Tibial artery (tissue), 4 donors: ENCODE measurements at regions not wholly inside any gene's neighbourhood (a gene's known extent, or its start where the extent isn't known, plus 50 kb on each side); places are given as distances from the start of the nearest gene placed in this dataset.

Experiments used
- DNase-seq, 2 donors: peaks; one replicate each; pipeline ENCODE4 v3.0.0-alpha.2; 2019
- H3K27ac ChIP-seq, 2 donors: fragments of 200-600 bp; sonication (generic) in 1 of 2; 1 replicate in 1 of 2; 2 replicates in 1 of 2; pipeline ENCODE4 v1.5.1; 2018 to 2019; ENCODE audit warnings: mild to moderate bottlenecking in 1 of 2
- H3K27me3 ChIP-seq, 2 donors: fragments of 200-600 bp; sonication (generic) in 1 of 2; one replicate each; pipeline versions ENCODE4 v1.5.1 to v1.6.0; 2016 to 2019
- H3K36me3 ChIP-seq, 3 donors: fragments of 200-600 bp; sonication (generic) in 2 of 3; one replicate each; pipeline ENCODE4 v1.5.1; 2016 to 2019; ENCODE audit warnings: mild to moderate bottlenecking in 2 of 3
- H3K4me1 ChIP-seq, 4 donors: fragments of 200-600 bp; sonication (generic) in 2 of 4; 1 replicate in 3 of 4; 2 replicates in 1 of 4; pipeline ENCODE4 v1.5.1; 2016 to 2019
- H3K4me3 ChIP-seq, 2 donors: fragments of 200-600 bp; sonication (generic) in 1 of 2; 1 replicate in 1 of 2; 2 replicates in 1 of 2; pipeline ENCODE4 v1.5.1; 2018 to 2019; ENCODE audit warnings: mild to moderate bottlenecking in 2 of 2
- H3K9me3 ChIP-seq, 3 donors: fragments of 200-600 bp; sonication (generic) in 1 of 3; one replicate each; pipeline ENCODE4 v1.5.1; 2016 to 2019
- intact Hi-C: fragments of 100-400 bp; cut with DNase I; formaldehyde crosslinking; loops from one replicate; pipeline ENCODE4 v1.15.0; 2023; ENCODE audit warnings: low total_unique reads
- TF ChIP-seq, protein P1 (sequence below), 2 experiments: fragments of 200-600 bp in 1 of 2; fragments of 450-650 bp in 1 of 2; IDR thresholded peaks; one replicate each; pipeline ENCODE4 v1.5.1; 2017 to 2019; ENCODE audit warnings: antibody characterized with exemption in 2 of 2, mild to moderate bottlenecking in 1 of 2, moderate library complexity in 1 of 2

DNA sequence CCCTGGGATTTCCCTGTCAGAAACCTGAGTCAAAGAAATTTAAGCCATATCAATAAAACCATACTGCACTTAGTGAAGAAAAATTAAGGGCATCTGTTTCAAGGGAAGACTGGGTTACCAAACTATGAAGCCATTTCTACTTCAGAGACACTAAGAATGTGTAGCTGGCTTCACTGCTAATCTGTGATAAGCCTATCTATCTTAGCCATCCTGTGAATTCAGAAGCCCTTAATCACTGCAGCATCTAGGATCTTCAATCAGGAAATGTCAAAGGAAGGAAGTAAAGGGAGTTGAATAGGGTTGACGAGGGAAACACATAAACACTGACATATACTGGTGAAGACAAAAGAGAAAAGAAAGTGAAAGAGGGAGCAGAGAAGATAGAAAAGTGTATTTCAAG is 777.6 kb upstream of the DIAPH2 start:
- Histone ChIP-seq H3K9me3 (no peaks in the 10 kb centered on the region), H3K27ac (no peak overlapping the region), H3K27me3 (no peaks in the 10 kb centered on the region), H3K4me3 (no peak overlapping the region), H3K36me3 (no peaks in the 10 kb centered on the region), H3K4me1 (no peaks in the 10 kb centered on the region)
- TF ChIP-seq, protein P1, sequence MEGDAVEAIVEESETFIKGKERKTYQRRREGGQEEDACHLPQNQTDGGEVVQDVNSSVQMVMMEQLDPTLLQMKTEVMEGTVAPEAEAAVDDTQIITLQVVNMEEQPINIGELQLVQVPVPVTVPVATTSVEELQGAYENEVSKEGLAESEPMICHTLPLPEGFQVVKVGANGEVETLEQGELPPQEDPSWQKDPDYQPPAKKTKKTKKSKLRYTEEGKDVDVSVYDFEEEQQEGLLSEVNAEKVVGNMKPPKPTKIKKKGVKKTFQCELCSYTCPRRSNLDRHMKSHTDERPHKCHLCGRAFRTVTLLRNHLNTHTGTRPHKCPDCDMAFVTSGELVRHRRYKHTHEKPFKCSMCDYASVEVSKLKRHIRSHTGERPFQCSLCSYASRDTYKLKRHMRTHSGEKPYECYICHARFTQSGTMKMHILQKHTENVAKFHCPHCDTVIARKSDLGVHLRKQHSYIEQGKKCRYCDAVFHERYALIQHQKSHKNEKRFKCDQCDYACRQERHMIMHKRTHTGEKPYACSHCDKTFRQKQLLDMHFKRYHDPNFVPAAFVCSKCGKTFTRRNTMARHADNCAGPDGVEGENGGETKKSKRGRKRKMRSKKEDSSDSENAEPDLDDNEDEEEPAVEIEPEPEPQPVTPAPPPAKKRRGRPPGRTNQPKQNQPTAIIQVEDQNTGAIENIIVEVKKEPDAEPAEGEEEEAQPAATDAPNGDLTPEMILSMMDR (IDR thresholded peaks at IDR 0.05), result no peak
- no peak for DNase-seq
- intact Hi-C loops, result no loop called here

DNA sequence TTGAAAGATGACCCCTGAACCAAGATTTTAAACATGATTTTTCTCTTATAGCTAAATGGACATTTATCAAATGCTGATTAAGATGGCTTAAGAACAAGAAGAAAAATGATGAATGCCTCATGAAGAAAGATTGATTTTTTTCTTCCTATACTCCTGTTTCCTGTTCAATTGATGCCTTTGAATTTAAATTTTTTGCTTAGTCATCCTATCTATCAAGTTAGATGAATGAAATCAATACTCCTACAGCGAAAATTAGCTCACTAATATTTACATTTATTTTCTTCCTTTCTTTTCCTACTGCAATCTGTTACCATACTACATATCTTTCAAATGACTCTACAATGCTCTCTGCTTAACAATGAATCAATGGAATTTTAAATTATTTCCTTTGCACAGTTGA is 773.6 kb upstream of the DIAPH2 start:
- Histone ChIP-seq H3K9me3 (no peaks in the 10 kb centered on the region), H3K4me1 (no peaks in the 10 kb centered on the region), H3K36me3 (no peaks in the 10 kb centered on the region), H3K27me3 (no peaks in the 10 kb centered on the region), H3K27ac (no peak overlapping the region), H3K4me3 (no peak overlapping the region)
- no peak for DNase-seq
- intact Hi-C loops, result no loop called here
- TF ChIP-seq, protein P1 (IDR thresholded peaks at IDR 0.05), result no peak

DNA sequence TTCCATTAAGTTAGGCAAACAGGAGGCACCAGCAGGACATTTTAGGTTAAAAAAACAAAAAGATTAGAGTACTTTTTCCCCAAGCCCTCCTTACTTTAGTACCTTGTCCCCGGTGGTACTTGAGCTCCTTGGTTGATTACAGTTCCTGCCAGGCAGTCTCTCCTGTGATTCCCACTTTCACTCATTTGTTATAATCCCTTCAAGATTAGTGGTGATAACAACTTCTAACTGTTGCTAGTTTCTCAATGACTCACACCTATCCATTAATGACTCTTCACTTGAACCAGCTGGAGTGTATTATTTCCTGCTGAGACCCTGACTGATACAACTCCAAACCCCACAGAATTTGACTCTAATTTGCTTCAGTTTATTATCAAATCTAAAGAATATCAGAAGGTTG is 765.0 kb upstream of the DIAPH2 start:
- Histone ChIP-seq H3K4me1 (no peaks in the 10 kb centered on the region), H3K9me3 (no peaks in the 10 kb centered on the region), H3K4me3 (no peak overlapping the region), H3K36me3 (no peaks in the 10 kb centered on the region), H3K27me3 (no peaks in the 10 kb centered on the region), H3K27ac (no peak overlapping the region)
- DNase-seq, result no peak
- TF ChIP-seq, protein P1 (IDR thresholded peaks at IDR 0.05), result no peak
- intact Hi-C loops, result no loop called here

DNA sequence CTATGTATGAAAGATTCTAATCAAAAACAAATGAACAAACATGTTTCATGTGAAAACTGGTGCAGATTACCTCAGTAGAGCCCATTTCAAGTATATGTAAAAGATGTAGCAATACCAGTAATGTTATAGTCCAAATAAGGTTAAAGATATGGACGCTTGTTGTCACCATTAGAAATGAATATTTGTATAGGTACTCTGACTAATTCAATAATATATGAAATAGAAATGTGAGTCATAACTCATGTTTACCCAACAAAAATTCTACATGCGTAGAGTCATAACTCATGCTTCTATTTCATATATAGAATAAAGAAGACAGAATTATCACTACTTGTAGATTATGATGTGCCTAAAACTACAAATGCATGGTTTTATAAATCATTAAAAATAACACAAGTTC is 739.1 kb upstream of the DIAPH2 start:
- intact Hi-C loops, result no loop called here
- TF ChIP-seq, protein P1 (IDR thresholded peaks at IDR 0.05), result no peak
- H3K27ac ChIP-seq, result no peak overlapping the region
- H3K36me3 ChIP-seq, result no peaks in the 10 kb centered on the region
- DNase-seq, result no peak
- H3K9me3 ChIP-seq, result no peaks in the 10 kb centered on the region
- no peaks in the 10 kb centered on the region for H3K4me1 ChIP-seq
- H3K4me3 ChIP-seq, result no peak overlapping the region
- H3K27me3 ChIP-seq, result no peaks in the 10 kb centered on the region

DNA sequence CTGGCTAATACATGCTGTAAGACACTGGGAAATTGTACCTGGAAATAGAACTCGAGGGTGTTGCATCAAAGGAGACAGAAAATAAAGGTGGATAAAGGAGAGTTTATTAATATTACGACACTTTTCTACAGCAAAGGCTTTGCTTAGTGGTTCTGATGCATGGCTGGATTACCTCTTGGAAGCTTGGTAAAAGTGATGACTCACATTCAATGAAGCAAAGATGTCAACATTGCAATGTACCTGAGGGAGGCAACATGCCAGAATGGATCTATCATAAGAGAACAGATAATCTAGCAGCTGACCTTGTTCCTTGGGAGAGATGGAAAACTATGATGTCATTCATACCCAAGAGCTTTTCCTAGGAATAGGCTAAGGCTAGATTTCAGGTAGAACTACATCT is 735.1 kb upstream of the DIAPH2 start:
- TF ChIP-seq, protein P1 (IDR thresholded peaks at IDR 0.05), result no peak
- no peaks in the 10 kb centered on the region for H3K27me3 ChIP-seq
- no peak overlapping the region for H3K4me3 ChIP-seq
- no peaks in the 10 kb centered on the region for H3K36me3 ChIP-seq
- no peak overlapping the region for H3K27ac ChIP-seq
- DNase-seq, result no peak
- H3K9me3 ChIP-seq, result no peaks in the 10 kb centered on the region
- peaks cover 0 to 9% (median 0%) of the 10 kb centered on the region in 4 donors for H3K4me1 ChIP-seq
- intact Hi-C loops, result no loop called here

DNA sequence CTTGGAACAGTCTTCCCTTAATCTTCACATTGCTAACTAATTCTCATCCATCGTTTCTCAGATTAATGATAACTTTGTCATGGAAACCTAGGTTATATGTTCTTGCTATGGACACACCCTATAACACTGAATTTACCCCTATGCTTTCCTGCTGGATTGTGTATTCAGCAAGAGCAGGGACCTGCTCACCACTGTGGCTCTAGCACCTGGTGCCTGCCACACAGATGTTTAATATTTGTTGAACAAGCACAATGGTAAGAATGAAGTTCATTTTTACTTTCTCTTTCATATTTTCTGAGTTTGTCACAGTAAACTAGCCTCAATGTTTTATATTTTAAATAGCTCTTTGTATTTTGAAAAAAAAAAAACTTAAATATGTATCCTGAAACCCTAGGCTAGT is 734.0 kb upstream of the DIAPH2 start:
- Histone ChIP-seq H3K27ac (no peak overlapping the region), H3K27me3 (no peaks in the 10 kb centered on the region), H3K4me3 (no peak overlapping the region), H3K36me3 (no peaks in the 10 kb centered on the region), H3K4me1 (peaks cover 0 to 9% (median 0%) of the 10 kb centered on the region in 4 donors), H3K9me3 (no peaks in the 10 kb centered on the region)
- DNase-seq, result no peak
- intact Hi-C loops, result no loop called here
- TF ChIP-seq, protein P1 (IDR thresholded peaks at IDR 0.05), result no peak
